GM21526 (cell line): ENCODE measurements at regions not wholly inside any gene's neighbourhood (a gene's known extent, or its start where the extent isn't known, plus 50 kb on each side); places are given as distances from the start of the nearest gene placed in this dataset.

Experiments
- ATAC-seq: cut with Tn5 transposase; IDR thresholded peaks from one replicate; pipeline ENCODE4 v1.9.1; 2021; ENCODE audit warnings: moderate library complexity; ENCODE audit not compliant: unreplicated experiment, low FRiP score

DNA sequence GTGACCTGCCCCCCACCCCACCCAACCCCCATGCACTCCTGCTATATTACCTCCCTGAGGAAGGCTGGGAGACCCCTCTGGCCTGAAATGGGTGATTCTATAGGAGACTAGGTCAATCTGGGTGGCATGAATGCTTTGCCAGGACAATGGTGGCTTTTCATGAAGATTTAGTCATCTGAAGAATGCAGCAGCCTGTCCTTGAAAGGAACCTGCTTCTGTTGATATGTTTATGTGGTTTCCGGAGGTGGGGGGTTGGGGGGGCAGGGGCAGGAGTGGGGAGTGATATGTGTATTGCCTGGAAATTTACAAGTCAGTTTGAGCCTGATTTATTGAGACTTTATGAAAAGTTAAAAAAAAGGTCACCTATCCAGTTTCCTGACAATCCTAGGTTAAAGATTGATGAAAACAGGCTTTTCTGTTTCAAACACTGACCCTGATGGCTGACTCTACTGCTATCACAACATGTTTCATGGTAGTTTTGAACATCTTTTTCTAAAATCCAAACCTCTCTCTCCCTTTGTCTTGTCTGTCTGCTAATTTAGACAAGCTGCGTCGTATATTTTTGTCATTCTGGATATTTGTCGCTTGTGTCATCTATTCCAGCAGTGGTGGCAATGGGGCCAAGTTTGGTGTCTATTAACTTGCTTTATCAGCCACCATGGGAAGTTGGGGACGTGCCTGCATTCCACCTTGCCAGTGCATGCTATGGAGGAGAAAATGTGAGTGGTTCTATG is 153.7 kb upstream of the EGFLAM start:
- no peak for ATAC-seq

DNA sequence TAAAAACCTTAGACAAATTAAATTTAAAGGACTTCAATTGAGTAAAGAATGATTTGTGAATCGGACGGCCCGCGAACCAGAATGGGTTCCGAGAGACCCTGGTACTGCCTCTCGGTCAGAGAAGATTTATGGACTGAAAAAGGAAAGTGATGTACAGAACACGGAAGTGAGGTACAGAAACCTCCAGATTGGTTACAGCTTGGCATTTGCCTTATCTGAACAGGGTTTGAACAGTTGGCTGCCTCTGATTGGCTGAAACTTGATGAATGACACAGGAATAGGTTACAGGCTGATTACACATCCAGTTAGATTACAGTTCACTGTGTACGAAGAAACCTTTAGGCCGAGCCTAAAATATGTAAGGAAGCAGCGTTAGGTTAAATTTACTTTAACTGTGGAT is 156.5 kb upstream of the EGFLAM start:
- ATAC-seq, result no peak

GRCh38 chr5:38099205-38100168 is 158.9 kb upstream of the EGFLAM start:
- ATAC-seq, result no peak

- ATAC-seq, result no peak
Measured at GRCh38 chr5:38094889-38095288, 163.5 kb upstream of the EGFLAM start.

DNA sequence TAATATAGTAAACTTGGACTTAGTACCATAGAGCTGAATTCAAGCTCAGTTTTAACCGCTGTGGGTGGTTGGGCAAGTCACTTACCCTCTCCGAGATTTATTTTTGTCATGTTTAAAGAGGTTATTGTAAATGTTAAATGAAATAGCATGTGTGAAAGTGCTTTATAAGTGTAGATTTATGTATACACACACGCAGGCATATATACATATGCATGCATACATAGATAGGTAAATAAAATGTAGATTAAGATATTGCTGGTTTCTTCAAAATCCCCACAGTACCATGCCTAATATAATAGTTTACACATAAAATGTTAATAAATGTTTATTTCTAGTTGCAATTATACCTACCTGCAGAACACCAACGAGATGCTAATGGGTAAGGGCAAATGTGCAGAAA is 164.5 kb upstream of the EGFLAM start:
- no peak for ATAC-seq

GRCh38 chr5:38086777-38087176 is 171.6 kb upstream of the EGFLAM start:
- ATAC-seq, result no peak

GRCh38 chr5:38079620-38080402 is 178.5 kb upstream of the EGFLAM start:
- no peak for ATAC-seq

- ATAC-seq, result no peak
Measured at GRCh38 chr5:38078161-38078560, 180.2 kb upstream of the EGFLAM start.

- ATAC-seq, result no peak
Measured at GRCh38 chr5:38077652-38078051, 180.7 kb upstream of the EGFLAM start.

GRCh38 chr5:38071831-38072694 is 186.3 kb upstream of the EGFLAM start:
- ATAC-seq, result no peak

DNA sequence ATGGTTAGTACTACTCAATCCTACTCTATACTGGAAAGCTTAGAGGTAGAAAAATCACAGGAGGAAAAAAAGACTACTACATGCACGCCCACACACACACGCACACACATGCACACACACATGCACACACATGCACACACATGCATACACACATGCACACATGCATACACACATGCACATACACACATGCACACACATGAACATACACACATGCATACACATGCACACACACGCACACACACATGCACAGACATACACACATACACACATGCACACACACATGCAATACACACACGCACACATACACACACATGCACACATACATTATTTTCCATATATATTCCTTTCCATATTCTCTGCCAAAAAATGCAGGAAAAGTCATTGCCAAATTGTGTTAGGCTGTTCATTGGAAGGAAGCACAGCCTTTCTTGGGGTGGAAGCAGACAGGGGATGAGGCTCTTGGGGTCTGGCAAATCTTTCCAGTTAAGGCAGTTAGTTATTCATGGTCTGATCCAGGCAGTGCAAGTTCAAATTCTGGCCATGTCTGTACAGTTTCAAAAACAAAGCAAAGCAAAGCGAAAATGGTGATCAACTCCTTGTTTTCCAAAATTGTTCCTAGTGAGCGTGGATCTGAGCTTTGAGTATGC is 187.9 kb upstream of the EGFLAM start:
- ATAC-seq, result no peak

- no peak for ATAC-seq
Measured at GRCh38 chr5:38069360-38069759, 189.0 kb upstream of the EGFLAM start.

- ATAC-seq, result no peak
Measured at GRCh38 chr5:38060354-38060753, 198.0 kb upstream of the EGFLAM start.

DNA sequence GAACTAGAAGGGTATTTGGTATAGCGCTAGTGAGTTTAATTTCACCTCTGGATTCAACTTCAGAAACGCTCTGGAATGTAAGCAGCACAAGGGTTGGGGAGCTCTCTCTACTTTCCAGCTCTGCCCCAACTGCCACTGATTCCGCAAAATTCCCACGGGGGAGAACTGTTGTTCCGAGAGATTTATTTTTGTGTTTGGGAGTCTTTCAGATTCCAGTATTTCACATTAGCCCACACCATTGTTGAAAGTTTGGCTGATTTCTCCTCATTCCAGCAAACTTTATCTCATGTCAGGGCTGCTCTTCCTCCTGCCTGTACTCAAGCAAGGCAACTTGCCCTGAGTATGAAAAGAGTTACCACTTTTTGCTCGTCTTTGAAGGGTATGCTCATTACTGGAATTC is 198.5 kb upstream of the EGFLAM start:
- ATAC-seq, result no peak

GRCh38 chr5:38051711-38052511 is 206.4 kb upstream of the EGFLAM start:
- ATAC-seq, result no peak

DNA sequence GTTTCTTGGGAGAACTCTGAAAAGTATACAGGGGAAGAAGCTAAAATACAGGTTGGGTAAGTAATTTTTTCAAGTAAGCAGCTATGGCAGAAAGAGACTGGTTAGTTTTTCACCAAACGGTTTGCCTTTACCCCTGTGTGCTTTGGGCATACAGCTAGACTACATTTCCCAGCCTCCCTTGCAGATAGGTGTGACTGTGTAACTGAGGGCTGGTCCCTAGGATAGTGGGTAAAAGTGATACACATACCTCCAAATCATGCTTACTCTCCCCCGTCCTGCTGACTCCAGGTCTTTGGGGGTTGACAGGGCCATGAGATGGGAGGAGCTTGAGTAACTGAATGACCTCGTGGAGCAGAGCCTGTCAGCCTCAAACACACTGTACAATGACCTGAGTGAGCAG is 208.6 kb upstream of the GDNF start:
- no peak for ATAC-seq

- ATAC-seq, result no peak
Measured at GRCh38 chr5:38046103-38046502, 206.3 kb upstream of the GDNF start.

DNA sequence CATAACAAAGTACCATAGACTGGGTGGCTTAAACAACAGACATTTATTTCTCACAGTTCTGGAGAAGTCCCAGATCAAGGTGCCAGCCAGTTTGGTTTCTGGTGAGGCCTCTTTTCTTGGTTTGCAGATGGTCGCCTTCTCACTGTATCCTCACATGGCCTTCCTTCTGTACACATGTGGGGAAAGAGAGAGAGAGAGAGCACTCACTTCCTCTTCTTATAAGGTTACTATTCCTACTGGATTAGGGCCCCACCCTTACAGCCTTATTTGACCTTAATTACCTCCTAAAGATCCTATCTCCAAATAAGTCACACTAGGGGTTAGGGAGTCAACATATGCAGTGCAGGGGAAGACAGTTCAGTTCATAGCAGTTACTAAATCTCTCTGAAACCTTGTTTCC is 205.6 kb upstream of the GDNF start:
- ATAC-seq, result no peak

- ATAC-seq, result no peak
Measured at GRCh38 chr5:38039826-38040225, 200.0 kb upstream of the GDNF start.
